SK-N-SH (cell line): ENCODE measurements at regions not wholly inside any gene's neighbourhood (a gene's known extent, or its start where the extent isn't known, plus 50 kb on each side); places are given as distances from the start of the nearest gene placed in this dataset.

Source experiments
- CTCF ChIA-PET: fragments of 300-600, 350-600 bp; formaldehyde crosslinking; extraction: SDS; loops from one replicate; lab custom pipeline; 2021; lab: Yijun Ruan, JAX
- POLR2A ChIA-PET: fragments of 350-600 bp; sonication (Branson Sonifier 250); formaldehyde crosslinking; extraction: SDS; loops from one replicate; lab custom pipeline; 2020; ENCODE audit warnings: antibody characterized with exemption, inconsistent platforms; lab: Yijun Ruan, JAX
- DNase-seq: peaks from one replicate; pipeline ENCODE4 v3.0.0; 2012
- H2AFZ ChIP-seq: fragments of 200-600 bp; sonication (generic); 2 replicates; pipeline ENCODE4 v1.8.1; 2016; ENCODE audit warnings: antibody characterized with exemption, mild to moderate bottlenecking, low read depth
- H3F3A ChIP-seq: fragments of 200-600 bp; sonication (generic); replicated peaks from 2 replicates; pipeline ENCODE3; 2016; ENCODE audit warnings: antibody characterized with exemption, mild to moderate bottlenecking; ENCODE audit not compliant: insufficient read depth
- H3K27ac ChIP-seq, 2 experiments: fragments of 200-500 bp in 1 of 2; fragments of 200-600 bp in 1 of 2; sonication (Bioruptor generic) in 1 of 2; sonication (generic), shearing (Covaris generic) in 1 of 2; 2 replicates each; pipeline versions ENCODE4 v1.5.1 to v1.6.1; 2014 to 2016; ENCODE audit warnings: low read depth in 2 of 2, inconsistent platforms in 1 of 2, low read length in 1 of 2, mild to moderate bottlenecking in 1 of 2, mixed read lengths in 1 of 2
- H3K27me3 ChIP-seq: fragments of 200-600 bp; sonication (generic), shearing (Covaris generic); 2 replicates; pipeline ENCODE4 v1.6.1; 2016; ENCODE audit warnings: mixed run types; ENCODE audit not compliant: insufficient read depth
- H3K36me3 ChIP-seq, 2 experiments: fragments of 200-500 bp in 1 of 2; fragments of 200-600 bp in 1 of 2; sonication (Bioruptor generic) in 1 of 2; sonication (generic) in 1 of 2; replicated peaks in 1 of 2; 2 replicates each; pipeline versions ENCODE3 to v1.5.1; 2014 to 2016; ENCODE audit warnings: low read length in 1 of 2, mild to moderate bottlenecking in 1 of 2; ENCODE audit not compliant: insufficient read depth in 2 of 2, control insufficient read depth in 1 of 2
- H3K4me1 ChIP-seq, 2 experiments: fragments of 200-500 bp in 1 of 2; fragments of 200-600 bp in 1 of 2; sonication (Bioruptor generic) in 1 of 2; sonication (generic), shearing (Covaris generic) in 1 of 2; 2 replicates each; pipeline versions ENCODE4 v1.5.1 to v1.6.1; 2014 to 2016; ENCODE audit warnings: low read depth in 1 of 2, low read length in 1 of 2, mixed run types in 1 of 2; ENCODE audit not compliant: insufficient read depth in 2 of 2, control insufficient read depth in 1 of 2
- H3K4me2 ChIP-seq: fragments of 200-600 bp; sonication (generic), shearing (Covaris generic); 2 replicates; pipeline ENCODE4 v1.6.1; 2017; ENCODE audit warnings: mixed run types
- H3K4me3 ChIP-seq, 2 experiments: fragments of 200-500 bp in 1 of 2; fragments of 200-600 bp in 1 of 2; sonication (Bioruptor generic) in 1 of 2; sonication (generic), shearing (Covaris generic) in 1 of 2; 2 replicates each; pipeline versions ENCODE4 v1.5.1 to v1.8.1; 2014 to 2016; ENCODE audit warnings: low read depth in 2 of 2, inconsistent platforms in 1 of 2, low read length in 1 of 2, mild to moderate bottlenecking in 1 of 2, mixed read lengths in 1 of 2, moderate library complexity in 1 of 2
- H3K79me2 ChIP-seq: fragments of 200-600 bp; sonication (generic); 2 replicates; pipeline ENCODE4 v1.8.1; 2017; ENCODE audit warnings: mild to moderate bottlenecking; ENCODE audit not compliant: insufficient read depth
- H3K9ac ChIP-seq: fragments of 200-600 bp; sonication (generic); 2 replicates; pipeline ENCODE4 v1.6.1; 2017; ENCODE audit warnings: mixed run types
- H3K9me2 ChIP-seq: fragments of 200-600 bp; sonication (generic); 2 replicates; pipeline ENCODE4 v1.6.1; 2017; ENCODE audit warnings: mixed run types
- H3K9me3 ChIP-seq: fragments of 200-600 bp; sonication (generic); 2 replicates; pipeline ENCODE4 v1.6.1; 2017; ENCODE audit warnings: mixed run types, mild to moderate bottlenecking, moderate library complexity
- H4K20me1 ChIP-seq: fragments of 200-600 bp; sonication (generic); 2 replicates; pipeline ENCODE4 v1.6.1; 2017; ENCODE audit warnings: mild to moderate bottlenecking, mixed run types; ENCODE audit not compliant: insufficient read depth
- FOXJ3 ChIP-seq: sonication (generic); formaldehyde crosslinking; IDR thresholded peaks from 2 replicates; pipeline ENCODE4 v1.5.1; 2020; ENCODE audit warnings: mild to moderate bottlenecking, missing genetic modification reagents
- FOXM1 ChIP-seq: IDR thresholded peaks from 2 replicates; pipeline ENCODE4 v1.4.0; 2012; ENCODE audit warnings: low read depth, mild to moderate bottlenecking
- JUND ChIP-seq: IDR thresholded peaks from 2 replicates; pipeline ENCODE4 v1.4.0; 2012
- MAX ChIP-seq: IDR thresholded peaks from 2 replicates; pipeline ENCODE4 v1.4.0; 2012; ENCODE audit warnings: low read depth
- NRF1 ChIP-seq: IDR thresholded peaks from 2 replicates; pipeline ENCODE4 v1.6.1; 2012; ENCODE audit warnings: low read depth, mild to moderate bottlenecking, low read length
- PBX3 ChIP-seq: IDR thresholded peaks from 2 replicates; pipeline ENCODE4; 2012
- RXRA ChIP-seq: IDR thresholded peaks from 2 replicates; pipeline ENCODE4 v1.4.0; 2012; ENCODE audit warnings: low read depth, mild to moderate bottlenecking, borderline replicate concordance
- TAF1 ChIP-seq: IDR thresholded peaks from 2 replicates; pipeline ENCODE4 v1.6.1; 2012; ENCODE audit warnings: low read depth, mild to moderate bottlenecking, low read length, moderate library complexity, borderline replicate concordance
- TCF12 ChIP-seq: IDR thresholded peaks from 2 replicates; pipeline ENCODE4 v1.4.0; 2012
- YY1 ChIP-seq: IDR thresholded peaks from 2 replicates; pipeline ENCODE4 v1.4.0; 2012; ENCODE audit warnings: low read depth, mild to moderate bottlenecking
- WGBS: methylation state at CpG from one replicate; pipeline ENCODE4 v1.1.6; 2017; ENCODE audit warnings: low lambda C conversion rate; 5-methylcytosine and 5-hydroxymethylcytosine counted together

GRCh38 chr10:6327961-6328698, 125.4 kb downstream of the PFKFB3 start:
- H3F3A ChIP-seq, result no peaks in the 10 kb centered on the region
- H4K20me1 ChIP-seq, result no peaks in the 10 kb centered on the region
- H3K9ac ChIP-seq, result no peak overlapping the region
- ChIA-PET POLR2A (interaction anchor here (0.6 kb wide), 1 partner anchor 311 kb away, joined by 3 read pairs; no protein-coding TSS in a partner anchor), CTCF (interaction anchor here (1.0 to 1.7 kb wide), 2 partner anchors 11 to 73 kb away, joined by 3 to 5 read pairs; no protein-coding TSS in a partner anchor)
- H3K27me3 ChIP-seq, result no peaks in the 10 kb centered on the region
- H3K4me2 ChIP-seq, result no peak overlapping the region
- WGBS, result 88% methylated on average over 9 of the region's 10 CpGs
- H2AFZ ChIP-seq, result no peak overlapping the region
- TF ChIP-seq FOXM1, result no peak
- TF ChIP-seq NRF1, result no peak
- no peak for TF ChIP-seq MAX
- H3K9me2 ChIP-seq, result no peaks in the 10 kb centered on the region
- H3K9me3 ChIP-seq, result no peaks in the 10 kb centered on the region
- no peak for DNase-seq
- H3K79me2 ChIP-seq, result no peaks in the 10 kb centered on the region
- H3K36me3 ChIP-seq, result no peaks in the 10 kb centered on the region
- H3K4me3 ChIP-seq, result no peak overlapping the region
- no peak overlapping the region for H3K27ac ChIP-seq
- H3K4me1 ChIP-seq, result no peaks in the 10 kb centered on the region

GRCh38 chr10:6328699-6329423, 126.1 kb downstream of the PFKFB3 start:
- Histone ChIP-seq H3K27me3 (no peaks in the 10 kb centered on the region), H3K36me3 (no peaks in the 10 kb centered on the region), H3K79me2 (no peaks in the 10 kb centered on the region), H3F3A (no peaks in the 10 kb centered on the region), H3K9me3 (no peaks in the 10 kb centered on the region), H3K27ac (no peak overlapping the region), H3K9ac (no peak overlapping the region), H3K9me2 (no peaks in the 10 kb centered on the region), H3K4me1 (no peaks in the 10 kb centered on the region), H2AFZ (no peak overlapping the region), H3K4me2 (no peak overlapping the region), H3K4me3 (no peak overlapping the region), H4K20me1 (no peaks in the 10 kb centered on the region)
- TF ChIP-seq YY1, result no peak
- TF ChIP-seq TCF12, result no peak
- TF ChIP-seq JUND, result no peak
- no peak for TF ChIP-seq PBX3
- CTCF ChIA-PET, result interaction anchor here (1.0 to 1.7 kb wide), 2 partner anchors 10 to 73 kb away, joined by 3 to 5 read pairs; no protein-coding TSS in a partner anchor
- POLR2A ChIA-PET, result interaction anchor here (0.6 kb wide), 1 partner anchor 312 kb away, joined by 3 read pairs; no protein-coding TSS in a partner anchor
- no peak for DNase-seq
- 65% methylated on average over 9 of the region's 11 CpGs for WGBS

GRCh38 chr10:6333086-6333485, 130.4 kb downstream of the PFKFB3 start:
- TF ChIP-seq MAX (no peak), FOXJ3 (no peak), RXRA (no peak), TAF1 (no peak)
- Histone ChIP-seq H3K36me3 (no peaks in the 10 kb centered on the region), H3K4me1 (no peaks in the 10 kb centered on the region), H3K79me2 (no peaks in the 10 kb centered on the region), H3K27ac (no peak overlapping the region), H3K4me2 (no peak overlapping the region), H3K27me3 (no peaks in the 10 kb centered on the region), H3F3A (no peaks in the 10 kb centered on the region), H2AFZ (no peak overlapping the region), H3K9me3 (no peaks in the 10 kb centered on the region), H3K9ac (no peak overlapping the region), H4K20me1 (no peaks in the 10 kb centered on the region), H3K9me2 (no peaks in the 10 kb centered on the region), H3K4me3 (no peak overlapping the region)
- ChIA-PET POLR2A (no interaction called here), CTCF (no interaction called here)
- no peak for DNase-seq
- WGBS, result 47% methylated on average over 2 of the region's 4 CpGs
